ENCODE measurements at regions not wholly inside any gene's neighbourhood (a gene's known extent, or its start where the extent isn't known, plus 50 kb on each side); places are given as distances from the start of the nearest gene placed in this dataset.

GRCh38 chr18:73136134-73136533 is 268.3 kb upstream of the NETO1 start:
- in situ Hi-C loops (cut with MboI; ENCODE audit: low pct_ligation_motif_present in 1 of 4, low pct_unique_long_range_greater_than_20kb in 1 of 4, low sequenced_read_pairs in 3 of 4) (no loop called here), intact Hi-C loops (cut with DNase I; ENCODE audit: low total_unique reads) (no loop called here)
- WGBS, 2 donors (ENCODE audit: low coverage in 1 of 2): 58 to 72% methylated on average over 2 of the region's 2 CpGs

GRCh38 chr18:73124175-73124574 is 256.4 kb upstream of the NETO1 start:
- Histone ChIP-seq H3K4me3 (no peak overlapping the region), H3K27ac (no peak overlapping the region), H3K36me3 (no peaks in the 10 kb centered on the region), H3K4me1 (no peaks in the 10 kb centered on the region), H3K9me3 (no peaks in the 10 kb centered on the region), H3K27me3 (no peaks in the 10 kb centered on the region)
- TF ChIP-seq CTCF (IDR thresholded peaks at IDR 0.05) (no peak), EP300 (IDR thresholded peaks at IDR 0.05; ENCODE audit: low read depth) (no peak), POLR2A (IDR thresholded peaks at IDR 0.05) (no peak), POLR2AphosphoS5 (IDR thresholded peaks at IDR 0.05) (no peak)
- no peak for DNase-seq
- 36 to 56% methylated on average over 2 of the region's 2 CpGs for WGBS, 2 donors (ENCODE audit: low coverage in 1 of 2)
- intact Hi-C loops (cut with DNase I; ENCODE audit: low total_unique reads) (no loop called here), in situ Hi-C loops (cut with MboI; ENCODE audit: low pct_ligation_motif_present in 1 of 4, low pct_unique_long_range_greater_than_20kb in 1 of 4, low sequenced_read_pairs in 3 of 4) (no loop called here)

More at GRCh38 chr18:73136134-73136533, 268.3 kb upstream of the NETO1 start:
- H3K4me3 ChIP-seq: no peak overlapping the region
- no peaks in the 10 kb centered on the region for H3K36me3 ChIP-seq
- no peaks in the 10 kb centered on the region for H3K9me3 ChIP-seq
- no peak for DNase-seq
- TF ChIP-seq EP300 (IDR thresholded peaks at IDR 0.05; ENCODE audit: low read depth): no peak
- no peak for TF ChIP-seq POLR2A (IDR thresholded peaks at IDR 0.05)
- TF ChIP-seq CTCF (IDR thresholded peaks at IDR 0.05): no peak
- no peak for TF ChIP-seq POLR2AphosphoS5 (IDR thresholded peaks at IDR 0.05)
- no peaks in the 10 kb centered on the region for H3K27me3 ChIP-seq
- H3K27ac ChIP-seq: no peak overlapping the region
- H3K4me1 ChIP-seq: no peaks in the 10 kb centered on the region

GRCh38 chr18:73121207-73121606 is 253.4 kb upstream of the NETO1 start:
- no peaks in the 10 kb centered on the region for H3K4me1 ChIP-seq
- no peaks in the 10 kb centered on the region for H3K36me3 ChIP-seq
- 80 to 94% methylated on average over 1 of the region's 1 CpG for WGBS, 2 donors (ENCODE audit: low coverage in 1 of 2)
- H3K4me3 ChIP-seq: no peak overlapping the region
- H3K27me3 ChIP-seq: no peaks in the 10 kb centered on the region
- intact Hi-C loops (cut with DNase I; ENCODE audit: low total_unique reads) (no loop called here), in situ Hi-C loops (cut with MboI; ENCODE audit: low pct_ligation_motif_present in 1 of 4, low pct_unique_long_range_greater_than_20kb in 1 of 4, low sequenced_read_pairs in 3 of 4) (no loop called here)
- no peaks in the 10 kb centered on the region for H3K9me3 ChIP-seq
- TF ChIP-seq CTCF (IDR thresholded peaks at IDR 0.05): no peak
- no peak for TF ChIP-seq EP300 (IDR thresholded peaks at IDR 0.05; ENCODE audit: low read depth)
- no peak for TF ChIP-seq POLR2AphosphoS5 (IDR thresholded peaks at IDR 0.05)
- no peak for TF ChIP-seq POLR2A (IDR thresholded peaks at IDR 0.05)
- H3K27ac ChIP-seq: no peak overlapping the region
- no peak for DNase-seq

- H3K9me3 ChIP-seq: no peaks in the 10 kb centered on the region
- no peaks in the 10 kb centered on the region for H3K4me1 ChIP-seq
- no peak overlapping the region for H3K4me3 ChIP-seq
- intact Hi-C loops (cut with DNase I; ENCODE audit: low total_unique reads): no loop called here
- DNase-seq: no peak
- in situ Hi-C loops (cut with MboI; ENCODE audit: low pct_ligation_motif_present in 1 of 4, low pct_unique_long_range_greater_than_20kb in 1 of 4, low sequenced_read_pairs in 3 of 4): no loop called here
- no peaks in the 10 kb centered on the region for H3K36me3 ChIP-seq
- no peak overlapping the region for H3K27ac ChIP-seq
- TF ChIP-seq POLR2A (IDR thresholded peaks at IDR 0.05) (no peak), POLR2AphosphoS5 (IDR thresholded peaks at IDR 0.05) (no peak), EP300 (IDR thresholded peaks at IDR 0.05; ENCODE audit: low read depth) (no peak), CTCF (IDR thresholded peaks at IDR 0.05) (no peak)
- 60 to 86% methylated on average over 3 to 8 of the region's 8 CpGs for WGBS, 2 donors (ENCODE audit: low coverage in 1 of 2)
- no peaks in the 10 kb centered on the region for H3K27me3 ChIP-seq
Observed at GRCh38 chr18:73120626-73121025, 252.8 kb upstream of the NETO1 start.

All from transverse colon (tissue), 4 donors.